HG03442 (cell line): ENCODE measurements at regions not wholly inside any gene's neighbourhood (a gene's known extent, or its start where the extent isn't known, plus 50 kb on each side); places are given as distances from the start of the nearest gene placed in this dataset.
"Not testable (repeated sequence)": the region's sequence is repeated elsewhere in the genome, so short reads cannot be mapped to it uniquely, and the experiment has no call there.

Experiments
- ATAC-seq: cut with Tn5 transposase; IDR thresholded peaks from one replicate; pipeline ENCODE4 v1.9.1; 2021; ENCODE audit warnings: mild to moderate bottlenecking, moderate library complexity; ENCODE audit not compliant: unreplicated experiment

- ATAC-seq: no peak
These were observed 407.1 kb upstream of the FRG1 start for GRCh38 chr4:189533603-189534002.

- ATAC-seq: no peak
These were observed 393.1 kb upstream of the FRG1 start for GRCh38 chr4:189547559-189547958.

GRCh38 chr4:189548484-189549125 lies 392.1 kb upstream of the FRG1 start:
- ATAC-seq: no peak

GRCh38 chr4:189551931-189552670 lies 388.6 kb upstream of the FRG1 start:
- not testable (repeated sequence) for ATAC-seq

- not testable (repeated sequence) for ATAC-seq
These were observed 380.1 kb upstream of the FRG1 start for GRCh38 chr4:189560605-189561004.

GRCh38 chr4:189563751-189564150 lies 376.9 kb upstream of the FRG1 start:
- not testable (repeated sequence) for ATAC-seq

- ATAC-seq: not testable (repeated sequence)
These were observed 374.4 kb upstream of the FRG1 start for GRCh38 chr4:189566271-189566670.

- ATAC-seq: not testable (repeated sequence)
These were observed 373.8 kb upstream of the FRG1 start for GRCh38 chr4:189566900-189567299.

GRCh38 chr4:189579645-189580044 lies 361.0 kb upstream of the FRG1 start:
- ATAC-seq: not testable (repeated sequence)

- not testable (repeated sequence) for ATAC-seq
These were observed 353.6 kb upstream of the FRG1 start for GRCh38 chr4:189586908-189587632.

- not testable (repeated sequence) for ATAC-seq
These were observed 351.5 kb upstream of the FRG1 start for GRCh38 chr4:189589201-189589600.

- no peak for ATAC-seq
These were observed 347.8 kb upstream of the FRG1 start for GRCh38 chr4:189592890-189593289.

GRCh38 chr4:189597341-189597740 lies 343.3 kb upstream of the FRG1 start:
- ATAC-seq: no peak

- ATAC-seq: no peak
These were observed 340.4 kb upstream of the FRG1 start for GRCh38 chr4:189600264-189600663.

GRCh38 chr4:189600718-189601435 lies 339.8 kb upstream of the FRG1 start:
- ATAC-seq: no peak

GRCh38 chr4:189602827-189603226 lies 337.8 kb upstream of the FRG1 start:
- ATAC-seq: not testable (repeated sequence)

- not testable (repeated sequence) for ATAC-seq
These were observed 330.1 kb upstream of the FRG1 start for GRCh38 chr4:189610571-189610970.

GRCh38 chr4:189613207-189613606 lies 327.5 kb upstream of the FRG1 start:
- ATAC-seq: no peak

GRCh38 chr4:189615217-189615663 lies 325.4 kb upstream of the FRG1 start:
- ATAC-seq: no peak

- ATAC-seq: not testable (repeated sequence)
These were observed 322.9 kb upstream of the FRG1 start for GRCh38 chr4:189617741-189618140.
